NCI-H2227 (cell line): ENCODE measurements at regions not wholly inside any gene's neighbourhood (a gene's known extent, or its start where the extent isn't known, plus 50 kb on each side); places are given as distances from the start of the nearest gene placed in this dataset.
"Not testable (repeated sequence)": the region's sequence is repeated elsewhere in the genome, so short reads cannot be mapped to it uniquely, and the experiment has no call there.

Experiments
- DNase-seq: peaks from one replicate; lab custom pipeline; 2025; ENCODE audit not compliant: unreplicated experiment; lab: John Stamatoyannopoulos, UW

GRCh38 chr21:27320868-27321267 lies 354.0 kb upstream of the ADAMTS5 start:
- DNase-seq: peak; percentile 1

DNA sequence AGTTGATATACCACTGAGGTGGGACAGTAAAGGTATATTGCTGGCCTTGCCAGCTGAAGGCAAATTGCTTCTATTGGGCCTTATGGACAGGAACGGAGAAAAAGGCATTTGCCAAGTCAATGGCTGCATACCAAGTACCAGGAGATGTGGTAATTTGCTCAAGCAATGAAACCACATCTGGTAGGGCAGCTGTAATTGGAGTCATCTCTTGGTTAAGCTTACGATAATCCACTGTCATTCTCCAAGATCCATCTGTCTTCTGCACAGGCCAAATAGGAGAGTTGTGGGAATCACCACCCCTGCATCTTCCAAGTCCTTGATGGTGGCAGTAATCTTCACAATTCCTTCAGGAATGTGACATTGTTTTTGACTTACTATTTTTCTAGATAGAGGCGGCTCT lies 350.7 kb upstream of the ADAMTS5 start:
- DNase-seq: not testable (repeated sequence)

DNA sequence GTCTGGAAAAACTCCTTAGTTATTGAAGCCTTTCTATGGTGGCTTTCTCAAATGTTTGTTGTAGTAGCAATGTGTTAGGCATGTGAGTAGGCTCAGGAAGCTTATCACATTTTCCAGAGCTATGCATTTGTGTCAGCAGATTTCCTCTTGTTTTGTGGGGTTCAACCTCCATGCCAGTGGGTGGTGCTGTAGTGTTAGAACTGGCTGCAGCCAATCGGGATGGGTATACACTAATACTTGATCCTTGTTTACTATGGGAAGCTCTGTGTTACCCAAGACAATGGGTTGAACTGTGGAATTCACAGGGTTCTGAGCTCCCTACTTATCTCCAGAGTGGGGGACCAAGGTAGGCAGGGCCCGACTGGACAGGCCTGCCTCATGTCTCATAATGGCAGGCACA lies 348.5 kb upstream of the ADAMTS5 start:
- DNase-seq: no peak

GRCh38 chr21:27314131-27314530 lies 347.2 kb upstream of the ADAMTS5 start:
- no peak for DNase-seq

- DNase-seq: no peak
These were observed 340.2 kb upstream of the ADAMTS5 start for GRCh38 chr21:27306791-27307775.

GRCh38 chr21:27306206-27306605 lies 339.3 kb upstream of the ADAMTS5 start:
- DNase-seq: no peak

DNA sequence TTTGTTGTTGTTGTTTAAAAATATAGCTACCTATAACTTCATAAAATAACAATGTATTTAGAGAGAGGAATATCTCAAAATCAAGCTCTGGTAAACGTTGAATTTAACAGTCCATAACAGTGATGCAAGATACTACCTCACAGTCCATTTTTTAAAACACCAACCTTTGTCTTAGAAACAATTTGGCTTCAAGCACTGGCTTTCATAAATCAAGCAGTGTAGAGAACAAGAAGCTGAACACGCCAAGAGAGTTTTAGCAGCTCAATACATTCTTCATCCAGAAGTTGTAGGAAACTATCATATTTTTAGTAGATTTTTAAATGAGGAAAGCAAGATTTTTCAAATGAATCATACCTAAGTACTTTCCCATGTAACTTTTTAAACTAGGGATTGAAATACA lies 334.3 kb upstream of the ADAMTS5 start:
- no peak for DNase-seq

GRCh38 chr21:27300770-27301169 lies 333.9 kb upstream of the ADAMTS5 start:
- no peak for DNase-seq

DNA sequence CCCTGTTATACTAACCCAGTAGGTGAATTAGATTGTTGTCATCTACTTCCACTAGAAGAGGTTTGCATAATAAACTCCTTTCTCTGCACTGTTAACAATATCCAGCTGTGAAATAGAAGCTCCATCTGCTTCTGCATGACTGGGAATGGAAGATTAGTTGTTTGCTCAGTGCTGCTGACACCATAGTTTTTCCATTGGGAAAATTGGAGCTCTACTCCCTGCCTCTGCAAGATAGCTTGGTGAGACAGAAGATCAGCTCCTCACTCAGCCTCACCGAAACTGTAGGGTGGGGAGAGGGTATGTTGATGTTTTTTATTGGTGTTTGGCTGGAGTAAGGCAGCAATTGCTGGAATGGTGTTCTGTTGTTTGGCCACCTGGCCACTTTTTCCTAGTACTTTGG lies 331.6 kb upstream of the ADAMTS5 start:
- DNase-seq: no peak

GRCh38 chr21:27293239-27293638 lies 326.4 kb upstream of the ADAMTS5 start:
- DNase-seq: no peak

GRCh38 chr21:27292783-27293182 lies 325.9 kb upstream of the ADAMTS5 start:
- DNase-seq: no peak

- DNase-seq: no peak
These were observed 325.3 kb upstream of the ADAMTS5 start for GRCh38 chr21:27292229-27292628.

DNA sequence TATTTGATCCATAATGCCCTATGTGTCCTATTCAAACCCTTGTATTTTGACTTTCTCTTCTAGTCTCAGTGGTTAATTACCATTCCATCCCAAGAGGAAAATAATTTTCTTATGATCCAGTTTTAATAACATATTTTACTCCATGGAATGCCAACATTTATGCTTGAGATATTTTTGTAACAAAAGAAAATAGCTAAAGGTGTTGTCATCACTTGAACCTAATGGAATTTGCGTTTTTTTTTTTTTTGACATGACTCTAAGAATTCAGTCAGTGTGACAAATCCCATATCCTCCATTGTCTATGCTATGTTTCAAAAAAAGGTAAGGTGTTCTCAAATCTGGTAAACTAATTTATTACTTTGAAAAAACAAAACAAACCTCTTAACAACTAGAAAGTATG lies 324.1 kb upstream of the ADAMTS5 start:
- DNase-seq: no peak

DNA sequence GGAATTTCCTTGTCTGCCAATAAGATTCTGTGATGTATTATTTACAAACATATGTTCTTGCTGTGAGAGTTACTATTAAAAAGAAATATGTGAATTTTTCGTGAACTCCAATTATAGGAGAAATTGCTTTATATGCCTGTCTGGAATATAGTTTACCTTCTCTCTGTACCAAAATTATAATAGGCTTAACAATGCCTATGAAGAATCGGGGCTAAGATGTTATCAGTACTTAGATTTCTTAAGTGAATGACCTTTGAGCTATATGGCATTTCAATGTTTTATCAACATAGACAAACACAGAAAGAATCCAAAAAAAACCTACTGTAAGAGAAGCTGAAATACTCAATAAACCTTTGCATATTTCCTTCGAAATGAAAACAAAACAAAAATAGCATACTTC lies 323.1 kb upstream of the ADAMTS5 start:
- no peak for DNase-seq

DNA sequence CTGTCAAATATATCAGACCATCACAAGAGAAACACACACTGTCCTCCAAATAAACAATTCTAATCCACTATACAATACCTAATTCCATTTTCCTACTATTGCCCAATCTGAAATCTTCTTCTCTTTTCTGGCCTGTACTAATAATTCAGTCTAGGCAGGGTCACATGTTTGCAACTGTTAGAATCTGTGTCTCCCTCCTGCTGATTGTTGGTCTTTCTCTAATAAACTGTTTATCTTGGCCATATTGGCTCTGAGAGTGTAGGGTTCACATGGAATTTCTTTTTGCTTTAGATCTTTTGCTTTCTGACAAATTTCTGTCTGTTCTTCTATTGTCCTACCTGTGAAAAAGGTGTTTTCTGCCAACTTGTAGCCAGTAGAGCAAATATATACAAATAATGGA lies 319.9 kb upstream of the ADAMTS5 start:
- no peak for DNase-seq

GRCh38 chr21:27277110-27277509 lies 310.2 kb upstream of the ADAMTS5 start:
- DNase-seq: no peak

DNA sequence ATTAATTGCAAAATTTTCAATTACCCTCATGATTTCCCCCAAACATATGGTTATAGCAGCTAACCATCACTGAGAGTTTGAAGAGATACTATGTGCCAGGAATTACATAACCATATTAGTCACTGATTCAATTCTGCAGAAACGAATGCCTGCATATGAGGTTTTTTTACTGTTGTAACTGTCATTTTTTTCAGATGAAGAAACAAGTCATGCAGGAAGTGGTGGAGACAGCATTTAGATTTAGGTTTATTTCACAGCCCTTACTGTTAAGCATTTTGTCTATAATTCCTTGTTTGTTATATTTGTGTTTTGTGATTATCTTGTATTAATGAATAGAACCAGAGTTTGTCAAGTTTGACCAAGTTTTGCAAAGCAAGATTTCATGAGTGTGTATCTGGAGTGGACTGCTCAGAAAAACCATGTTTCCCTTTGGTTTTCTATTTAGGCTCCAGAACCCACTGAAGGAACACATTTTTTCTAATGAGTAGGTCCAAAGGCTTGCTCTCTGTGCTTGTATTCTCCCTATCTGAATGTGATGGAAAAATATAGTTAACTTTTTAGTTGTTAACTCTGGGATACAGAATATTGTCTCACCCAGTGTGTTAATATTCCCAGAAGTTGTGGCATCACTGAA lies 308.5 kb upstream of the ADAMTS5 start:
- no peak for DNase-seq

DNA sequence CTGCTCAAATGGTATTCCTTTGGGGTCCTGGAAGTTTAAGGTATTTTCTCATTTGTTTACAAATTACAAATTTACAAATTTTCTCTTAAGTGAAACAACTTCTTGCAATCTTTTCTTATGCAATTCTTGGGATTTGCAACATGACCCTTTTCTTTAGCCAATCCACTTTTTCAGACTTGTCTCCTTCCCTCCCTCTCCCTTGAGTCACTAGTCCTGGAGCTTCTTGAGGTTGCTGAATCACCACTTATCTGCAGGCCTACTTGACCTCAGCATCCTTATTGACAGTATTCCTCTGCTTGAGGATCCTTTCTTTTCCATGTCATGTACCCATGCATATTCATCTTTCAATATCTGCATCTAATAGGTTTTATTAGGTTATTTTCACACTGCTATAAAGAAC lies 302.8 kb upstream of the ADAMTS5 start:
- DNase-seq: no peak

DNA sequence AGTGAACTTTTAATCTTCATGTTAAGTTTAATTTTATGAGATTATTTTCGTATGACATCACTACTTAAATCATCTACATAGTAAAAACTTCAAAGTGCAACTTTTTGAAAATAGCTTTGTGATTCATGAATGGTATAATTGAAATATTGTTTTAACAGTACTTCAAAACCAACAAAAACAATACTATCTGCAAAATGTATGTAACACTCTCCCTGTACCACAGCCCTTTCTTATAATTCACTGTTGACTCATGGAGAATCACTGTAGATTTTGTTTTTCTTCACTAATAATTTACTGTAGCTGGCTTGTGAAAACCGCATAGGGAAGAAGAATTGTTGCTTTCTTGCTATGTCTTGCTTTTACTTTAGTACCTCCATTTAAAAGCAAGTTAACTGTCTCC lies 301.4 kb upstream of the ADAMTS5 start:
- DNase-seq: no peak

GRCh38 chr21:27265949-27266348 lies 299.1 kb upstream of the ADAMTS5 start:
- no peak for DNase-seq

GRCh38 chr21:27265492-27265891 lies 298.6 kb upstream of the ADAMTS5 start:
- no peak for DNase-seq

- DNase-seq: no peak
These were observed 294.8 kb upstream of the ADAMTS5 start for GRCh38 chr21:27261676-27262075.
